ENCODE measurements at regions not wholly inside any gene's neighbourhood (a gene's known extent, or its start where the extent isn't known, plus 50 kb on each side); places are given as distances from the start of the nearest gene placed in this dataset.

DNA sequence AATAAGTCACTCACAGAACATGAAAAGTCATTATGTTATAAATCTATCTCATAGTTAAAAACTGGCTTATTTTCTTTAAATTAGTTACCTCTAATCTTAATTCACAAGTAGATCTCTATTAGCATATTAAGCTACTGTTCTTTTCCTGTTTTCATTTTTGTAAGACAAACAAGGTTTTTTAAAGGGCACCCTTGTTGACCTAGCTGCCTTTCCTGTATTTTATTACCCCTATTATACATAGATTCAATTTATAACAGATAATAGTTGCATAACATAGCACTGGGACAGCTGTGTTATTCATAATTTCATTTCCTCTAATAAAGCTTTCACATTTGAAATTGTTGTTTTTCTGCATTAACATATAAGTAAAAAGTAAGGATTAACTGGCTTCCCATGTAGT, 1500.7 kb upstream of the FLRT2 start:
- TF ChIP-seq FOXP2 (optimal IDR thresholded peaks at IDR 0.05; ENCODE audit: borderline replicate concordance, extremely low read depth, extremely low read length, insufficient read depth) = no peak
- no peak for TF ChIP-seq REST (IDR thresholded peaks at IDR 0.05; ENCODE audit: insufficient read depth in 1 of 2, low read depth in 2 of 2, low read length in 2 of 2)
- TF ChIP-seq SIN3A (IDR thresholded peaks at IDR 0.05; ENCODE audit: borderline replicate concordance, insufficient read depth, low read length) = no peak
- no peak for TF ChIP-seq TAF1 (IDR thresholded peaks at IDR 0.05; ENCODE audit: borderline replicate concordance, insufficient read depth, low read length)
- TF ChIP-seq POLR2AphosphoS5 (IDR thresholded peaks at IDR 0.05; ENCODE audit: low read depth, low read length) = no peak

GRCh38 chr14:84029720-84030119, 1500.2 kb upstream of the FLRT2 start:
- no peak for TF ChIP-seq TAF1 (IDR thresholded peaks at IDR 0.05; ENCODE audit: borderline replicate concordance, insufficient read depth, low read length)
- no peak for TF ChIP-seq SIN3A (IDR thresholded peaks at IDR 0.05; ENCODE audit: borderline replicate concordance, insufficient read depth, low read length)
- TF ChIP-seq FOXP2 (optimal IDR thresholded peaks at IDR 0.05; ENCODE audit: borderline replicate concordance, extremely low read depth, extremely low read length, insufficient read depth) = no peak
- no peak for TF ChIP-seq POLR2AphosphoS5 (IDR thresholded peaks at IDR 0.05; ENCODE audit: low read depth, low read length)
- no peak for TF ChIP-seq REST (IDR thresholded peaks at IDR 0.05; ENCODE audit: insufficient read depth in 1 of 2, low read depth in 2 of 2, low read length in 2 of 2)

DNA sequence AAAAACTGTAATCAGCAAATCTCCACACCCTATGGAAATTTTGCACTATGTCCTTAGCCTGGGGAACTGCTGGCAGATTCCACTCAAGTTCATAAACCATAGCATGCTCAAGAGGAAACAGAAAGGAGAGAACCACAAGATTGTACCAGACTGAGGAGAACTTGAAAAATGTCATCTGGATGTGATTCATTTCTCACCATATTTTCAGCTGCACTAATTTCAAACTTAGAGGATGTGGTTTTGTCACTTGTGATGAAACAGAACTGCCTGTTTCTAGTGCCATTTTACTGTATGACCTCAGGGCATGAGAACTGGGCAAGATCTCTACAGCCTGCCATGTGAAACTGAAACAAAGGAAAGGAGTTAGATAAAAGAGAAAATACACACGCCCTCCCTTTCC, 1493.1 kb upstream of the FLRT2 start:
- no peak for TF ChIP-seq SIN3A (IDR thresholded peaks at IDR 0.05; ENCODE audit: borderline replicate concordance, insufficient read depth, low read length)
- no peak for TF ChIP-seq TAF1 (IDR thresholded peaks at IDR 0.05; ENCODE audit: borderline replicate concordance, insufficient read depth, low read length)
- TF ChIP-seq REST (IDR thresholded peaks at IDR 0.05; ENCODE audit: insufficient read depth in 1 of 2, low read depth in 2 of 2, low read length in 2 of 2) = no peak

DNA sequence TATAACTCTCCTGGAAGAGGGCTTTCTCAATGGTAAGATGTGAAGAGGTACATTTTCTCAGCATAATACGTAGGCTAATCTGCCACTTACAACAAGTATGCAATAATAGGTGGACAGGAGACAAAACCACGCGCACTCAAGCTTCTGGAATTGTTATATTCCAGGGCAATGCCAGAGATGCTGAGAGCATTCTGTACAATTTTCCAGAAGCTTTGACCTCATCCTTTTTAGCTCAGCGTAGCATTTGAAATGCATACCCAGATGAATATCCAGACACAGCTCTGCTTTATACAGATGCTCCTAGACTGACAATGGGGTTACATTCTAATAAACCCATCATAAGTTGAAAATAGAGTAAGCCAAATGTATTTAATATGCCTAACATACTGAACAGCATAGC, 1492.4 kb upstream of the FLRT2 start:
- TF ChIP-seq SIN3A (IDR thresholded peaks at IDR 0.05; ENCODE audit: borderline replicate concordance, insufficient read depth, low read length) (no peak), TAF1 (IDR thresholded peaks at IDR 0.05; ENCODE audit: borderline replicate concordance, insufficient read depth, low read length) (no peak), REST (IDR thresholded peaks at IDR 0.05; ENCODE audit: insufficient read depth in 1 of 2, low read depth in 2 of 2, low read length in 2 of 2) (no peak), POLR2AphosphoS5 (IDR thresholded peaks at IDR 0.05; ENCODE audit: low read depth, low read length) (no peak)

- no peak for TF ChIP-seq TAF1 (IDR thresholded peaks at IDR 0.05; ENCODE audit: borderline replicate concordance, insufficient read depth, low read length)
- no peak for TF ChIP-seq SIN3A (IDR thresholded peaks at IDR 0.05; ENCODE audit: borderline replicate concordance, insufficient read depth, low read length)
- TF ChIP-seq REST (IDR thresholded peaks at IDR 0.05; ENCODE audit: insufficient read depth in 1 of 2, low read depth in 2 of 2, low read length in 2 of 2) = no peak
- no peak for TF ChIP-seq POLR2AphosphoS5 (IDR thresholded peaks at IDR 0.05; ENCODE audit: low read depth, low read length)
- TF ChIP-seq FOXP2 (optimal IDR thresholded peaks at IDR 0.05; ENCODE audit: borderline replicate concordance, extremely low read depth, extremely low read length, insufficient read depth) = no peak
These were observed 1489.8 kb upstream of the FLRT2 start for GRCh38 chr14:84040101-84040500.
